GM19240 (cell line): ENCODE measurements at regions not wholly inside any gene's neighbourhood (a gene's known extent, or its start where the extent isn't known, plus 50 kb on each side); places are given as distances from the start of the nearest gene placed in this dataset.

Experiments used
- DNase-seq: peaks from one replicate; pipeline ENCODE4 v3.0.0; 2011; ENCODE audit warnings: low spot score; ENCODE audit not compliant: insufficient read length

- no peak for DNase-seq
Observed at GRCh38 chr5:156109317-156110023, 217.5 kb upstream of the SGCD start.

DNA sequence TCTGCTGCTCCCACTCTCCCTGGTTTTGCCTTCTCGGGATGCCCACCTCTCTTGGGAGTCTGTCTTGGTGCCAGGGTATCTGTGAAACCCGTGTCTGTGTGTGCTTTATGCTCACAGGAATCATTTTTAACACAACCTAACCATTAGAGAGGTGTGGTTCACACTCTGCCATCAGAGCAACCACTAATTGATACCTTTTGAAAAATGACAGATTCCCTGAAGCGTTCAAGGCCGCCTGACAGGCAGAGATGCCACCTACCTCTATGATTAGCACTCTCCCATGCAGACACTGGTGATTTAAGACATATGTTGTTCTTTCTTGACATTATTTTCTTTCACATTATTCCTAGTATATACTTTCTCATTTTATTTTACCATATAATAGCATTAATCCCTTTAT lies 207.3 kb upstream of the SGCD start:
- no peak for DNase-seq

GRCh38 chr5:156120777-156121176 lies 206.2 kb upstream of the SGCD start:
- no peak for DNase-seq

DNA sequence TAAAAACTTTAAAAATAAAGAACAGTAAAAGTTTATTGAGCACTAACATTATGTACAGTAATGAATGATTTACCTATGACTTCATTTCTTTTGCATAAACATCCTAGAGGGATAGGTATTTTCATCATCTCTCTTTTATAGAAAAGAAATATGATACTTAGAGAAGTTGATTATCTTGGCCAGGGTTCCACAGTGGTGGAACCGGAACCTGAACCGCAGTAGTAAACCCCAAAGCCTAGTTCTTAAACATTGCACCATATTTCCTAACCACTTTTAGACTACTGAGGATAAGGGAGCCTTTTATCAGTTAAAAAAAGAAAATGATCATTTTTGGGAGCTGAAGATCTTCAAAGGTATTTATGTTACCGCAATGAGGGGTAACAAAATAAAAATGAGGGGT lies 205.7 kb upstream of the SGCD start:
- no peak for DNase-seq

DNA sequence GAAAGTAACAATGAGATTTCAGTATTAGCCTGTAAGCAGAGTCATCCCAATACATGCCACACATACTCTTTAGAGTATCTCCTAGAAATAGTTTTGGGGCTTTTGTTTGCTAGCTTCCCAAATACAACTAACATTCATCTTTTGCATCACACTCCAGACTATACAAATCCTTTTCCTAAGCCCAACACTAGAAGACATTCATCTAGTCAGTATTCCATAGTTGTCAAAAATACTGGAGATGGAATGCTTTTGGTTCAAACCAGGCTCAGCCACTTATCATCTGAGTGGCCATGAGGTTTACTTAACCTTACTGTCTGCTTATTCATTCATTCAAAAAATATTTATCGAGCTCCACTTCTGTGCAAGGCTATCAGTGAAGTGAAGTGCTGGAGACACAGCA lies 205.1 kb upstream of the SGCD start:
- no peak for DNase-seq

DNA sequence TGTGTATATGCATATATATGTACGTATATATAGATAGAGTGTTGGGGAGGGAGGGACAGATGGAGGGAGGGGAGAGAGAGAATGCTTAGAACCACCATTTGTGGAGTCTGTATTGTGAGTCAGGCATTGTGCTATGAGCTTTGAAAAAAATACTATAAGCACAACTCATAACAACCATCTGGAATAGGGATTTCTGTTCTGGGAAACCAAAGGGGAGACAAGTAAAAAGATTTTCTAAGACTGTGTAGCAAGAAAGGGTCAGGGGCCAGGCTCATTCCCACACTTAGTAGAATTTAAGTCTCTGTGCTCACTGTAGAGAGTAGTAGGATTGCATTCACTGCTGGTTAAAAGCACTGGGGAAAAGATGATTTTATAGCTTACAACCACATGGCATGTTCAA lies 202.3 kb upstream of the SGCD start:
- DNase-seq, result no peak

DNA sequence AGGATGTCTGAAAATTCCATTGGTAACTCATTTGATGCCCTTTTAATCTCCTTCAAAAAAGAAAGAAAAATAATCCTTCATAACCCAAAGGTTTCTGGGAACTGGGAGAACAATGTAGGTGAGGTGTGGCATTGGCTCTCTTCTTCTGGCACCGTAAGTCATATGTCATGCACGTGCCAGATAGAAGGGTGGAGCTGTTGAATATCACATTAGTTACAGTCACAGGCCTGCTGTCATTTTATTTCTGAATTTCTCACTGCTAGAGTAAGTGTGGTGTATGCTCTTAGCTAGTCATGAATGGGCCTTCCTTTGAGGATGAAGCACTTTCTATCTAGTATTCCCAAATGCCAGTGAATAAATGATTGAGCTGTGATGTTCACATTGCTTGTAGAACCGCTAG lies 201.8 kb upstream of the SGCD start:
- no peak for DNase-seq

DNA sequence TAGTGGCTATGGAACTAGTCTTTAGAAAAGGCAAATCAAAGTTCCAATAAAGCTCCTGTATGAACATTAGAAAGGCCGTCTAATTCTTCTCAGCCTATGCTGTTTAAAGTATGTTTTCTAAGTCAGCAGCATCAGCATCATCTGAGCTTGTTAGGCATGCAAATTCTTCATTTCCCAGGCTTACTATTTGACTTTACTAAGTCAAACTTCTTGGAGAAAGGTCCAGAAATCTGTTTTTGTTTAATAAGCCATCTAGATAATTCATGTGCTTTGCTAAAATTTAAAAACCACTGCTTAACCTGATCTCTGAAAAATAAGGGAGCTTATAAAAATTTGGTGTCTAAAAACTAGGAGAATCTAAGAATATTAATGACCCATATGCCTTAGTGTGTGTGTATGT lies 200.2 kb upstream of the SGCD start:
- no peak for DNase-seq

- DNase-seq, result no peak
Observed at GRCh38 chr5:156128026-156128425, 198.9 kb upstream of the SGCD start.

GRCh38 chr5:156134216-156134615 lies 192.7 kb upstream of the SGCD start:
- DNase-seq, result no peak

DNA sequence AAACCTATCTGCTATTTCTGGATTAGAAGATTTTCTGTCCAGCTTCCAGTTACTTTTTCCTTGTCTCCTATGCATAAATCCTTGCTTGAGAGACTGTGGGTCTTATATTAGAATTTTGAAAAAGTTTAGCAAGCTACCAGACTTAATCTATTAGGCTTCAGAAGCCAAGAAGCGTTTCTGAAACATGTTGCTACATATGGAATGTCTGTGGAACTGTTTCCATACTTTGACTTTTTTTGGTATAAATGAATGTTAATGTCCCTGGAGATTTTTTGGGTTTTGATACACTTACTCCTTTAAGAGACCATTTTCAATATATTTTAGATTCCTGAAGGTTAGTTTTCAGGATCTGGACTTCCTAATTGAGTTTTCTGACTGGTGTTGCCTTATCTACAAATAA lies 191.4 kb upstream of the SGCD start:
- no peak for DNase-seq

DNA sequence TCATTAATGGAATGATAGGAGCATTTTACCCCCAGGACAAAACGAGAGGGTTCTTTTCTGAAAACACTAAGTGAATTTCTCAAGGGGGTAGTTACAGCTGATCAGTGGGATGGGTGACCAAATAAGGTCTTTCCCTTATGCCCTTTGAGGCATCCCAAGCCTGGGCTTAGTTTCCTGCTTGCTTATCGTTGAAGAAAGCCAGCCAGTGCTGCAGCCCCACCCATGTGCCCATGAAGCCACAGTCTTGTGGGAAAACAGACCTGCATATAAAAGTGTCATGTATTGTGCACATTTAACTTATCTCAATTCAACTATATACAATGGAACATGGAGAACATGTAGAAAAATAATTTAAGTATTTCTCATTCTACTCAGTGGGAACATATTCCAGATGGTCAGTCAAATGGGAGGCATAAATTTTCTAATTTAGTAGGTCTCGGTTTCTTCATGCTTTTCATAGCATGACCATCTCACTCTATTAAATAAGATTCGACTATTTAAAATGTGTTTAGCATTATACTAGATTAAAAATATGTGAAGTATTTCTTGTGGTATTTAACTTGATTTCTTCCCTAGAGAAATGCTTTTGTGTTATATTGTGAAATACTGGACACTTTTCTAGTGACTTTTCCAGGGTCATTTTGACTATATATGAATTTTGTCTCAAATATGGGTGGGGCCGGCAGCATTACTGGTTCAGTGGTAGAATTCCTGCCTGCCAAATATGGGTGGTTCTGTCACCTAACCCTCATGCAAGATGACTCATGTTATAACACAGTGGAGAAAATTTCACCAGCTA lies 189.7 kb upstream of the SGCD start:
- DNase-seq, result no peak

GRCh38 chr5:156142867-156143266 lies 184.1 kb upstream of the SGCD start:
- DNase-seq, result no peak

GRCh38 chr5:156147261-156147943 lies 179.6 kb upstream of the SGCD start:
- DNase-seq, result no peak

DNA sequence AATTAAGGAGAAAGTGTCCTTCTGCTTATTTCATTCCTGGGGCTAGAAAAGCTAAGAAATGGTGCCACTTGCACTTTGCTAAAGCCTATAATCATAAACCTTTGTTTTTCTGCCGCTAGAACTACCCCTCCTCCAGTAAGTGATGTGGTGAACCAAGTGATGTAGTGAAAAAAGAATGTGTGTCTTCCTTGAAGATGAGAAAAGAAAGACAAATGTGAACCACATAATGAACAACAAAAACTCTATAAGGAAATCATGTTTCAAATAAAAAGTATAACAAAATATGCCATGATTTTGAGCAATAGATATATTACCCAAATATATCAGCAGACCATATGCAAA lies 179.0 kb upstream of the SGCD start:
- DNase-seq, result no peak

DNA sequence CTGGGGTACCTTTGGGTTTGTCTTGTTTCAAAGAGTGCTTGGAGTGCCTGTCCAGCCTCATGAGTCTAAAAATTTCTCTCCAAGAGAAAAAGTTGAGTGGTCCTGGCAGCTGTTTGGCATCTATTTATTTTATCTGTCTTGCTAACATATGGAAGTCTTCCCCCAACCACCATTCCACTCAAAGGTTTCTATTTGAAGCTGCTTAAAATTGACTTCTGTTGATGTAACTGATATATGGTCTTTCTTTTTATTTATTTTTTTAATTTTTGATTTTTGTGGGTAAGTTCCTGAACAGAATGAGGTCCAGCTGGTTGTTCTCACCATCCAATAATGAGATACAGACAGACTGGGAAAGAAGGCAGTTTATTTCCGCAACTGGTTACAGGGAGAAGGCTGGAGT lies 178.7 kb upstream of the SGCD start:
- no peak for DNase-seq

DNA sequence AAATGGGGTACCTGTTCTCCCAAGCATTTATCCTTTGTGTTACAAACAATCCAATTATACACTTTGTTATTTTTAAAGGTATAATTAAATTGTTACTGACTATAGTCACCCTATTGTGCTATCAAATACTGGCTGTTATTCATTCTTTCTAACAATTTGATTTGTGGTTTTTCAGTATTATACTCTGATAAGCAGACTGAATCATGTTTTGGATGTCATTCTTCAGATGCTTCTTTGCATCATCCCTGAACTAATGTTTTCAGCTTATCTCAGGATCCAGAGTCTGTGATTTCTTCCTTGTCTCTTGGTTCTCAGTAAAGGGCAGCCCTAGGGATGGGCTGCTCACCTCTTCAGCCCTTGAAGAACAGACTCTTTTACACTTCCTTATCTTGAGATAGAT lies 177.8 kb upstream of the SGCD start:
- no peak for DNase-seq

GRCh38 chr5:156153602-156154001 lies 173.4 kb upstream of the SGCD start:
- no peak for DNase-seq

DNA sequence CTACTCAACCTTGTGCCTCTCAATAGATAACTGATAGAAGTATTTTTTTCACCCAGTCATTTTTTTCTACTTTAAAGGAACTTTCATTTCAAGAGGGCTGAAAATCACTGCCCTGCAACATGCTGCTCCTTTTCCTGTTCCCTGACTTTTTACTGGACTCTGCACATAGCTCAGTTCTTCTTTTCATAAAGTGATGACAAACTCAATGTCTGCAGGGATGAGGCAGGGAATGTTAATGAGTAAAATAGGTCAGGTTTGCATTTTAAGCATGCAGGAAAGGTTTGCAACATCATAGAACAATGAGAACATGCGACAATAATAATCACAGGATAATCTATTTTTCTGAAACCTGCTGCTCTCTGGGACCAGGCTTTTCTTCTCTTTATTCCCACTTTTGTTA lies 172.2 kb upstream of the SGCD start:
- no peak for DNase-seq

DNA sequence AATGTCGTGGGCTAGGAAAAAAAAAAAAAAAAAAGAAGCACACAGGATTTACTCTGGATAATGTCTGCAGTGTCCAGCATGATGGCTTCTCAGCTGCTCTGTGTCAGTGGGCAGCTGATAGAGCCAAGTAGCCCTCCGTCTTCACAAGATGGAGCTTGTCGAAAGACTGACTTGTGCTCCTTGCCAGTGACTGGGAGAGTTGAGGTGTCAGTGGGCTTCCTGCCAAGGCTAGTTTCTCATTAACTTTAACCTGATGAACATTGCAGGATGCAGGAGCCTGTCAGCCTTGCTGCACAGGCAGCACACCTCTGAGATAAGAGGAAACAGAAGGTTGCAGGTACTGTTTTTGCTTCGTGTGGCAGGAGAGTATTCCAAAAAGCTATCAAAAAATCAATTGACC lies 171.4 kb upstream of the SGCD start:
- no peak for DNase-seq

DNA sequence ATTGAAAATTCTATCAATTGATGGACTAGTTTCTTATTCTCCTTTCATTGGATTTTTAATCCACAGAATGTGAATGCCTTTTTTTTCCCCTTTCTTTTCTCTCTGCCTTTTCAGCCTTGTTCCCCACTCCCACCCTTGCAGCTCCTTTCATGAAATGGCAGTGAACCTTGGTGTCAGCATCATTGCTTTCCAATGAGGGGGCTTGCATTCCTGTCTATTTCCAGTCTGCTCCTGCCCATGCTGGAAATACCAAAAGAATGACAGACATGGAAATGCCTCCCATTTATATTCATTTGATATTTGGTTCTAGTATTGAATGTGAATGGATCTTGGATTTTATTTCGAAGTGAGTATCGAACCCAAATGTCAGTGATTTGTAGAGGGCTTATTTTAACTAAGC lies 162.7 kb upstream of the SGCD start:
- no peak for DNase-seq

DNA sequence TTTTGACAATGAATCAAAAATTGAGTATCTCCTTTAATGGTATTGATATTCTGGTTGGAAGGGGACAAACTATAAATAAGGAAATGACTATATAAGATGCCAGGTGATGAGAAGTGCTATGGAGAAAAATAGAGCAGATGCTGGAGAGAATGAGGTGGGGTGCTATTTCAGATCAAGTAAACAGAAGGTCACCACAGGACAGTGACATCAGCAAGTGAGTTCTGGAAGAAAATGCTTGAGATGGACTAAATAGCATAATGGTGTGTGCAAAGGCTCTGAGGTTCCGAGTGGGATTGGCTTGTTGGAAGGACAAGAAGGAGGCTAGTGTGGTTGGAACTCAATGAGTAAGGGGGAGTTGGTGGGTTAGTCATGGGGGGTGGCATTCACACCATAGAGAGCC lies 157.5 kb upstream of the SGCD start:
- DNase-seq, result no peak
